ENCODE measurements at regions not wholly inside any gene's neighbourhood (a gene's known extent, or its start where the extent isn't known, plus 50 kb on each side); places are given as distances from the start of the nearest gene placed in this dataset.

DNA sequence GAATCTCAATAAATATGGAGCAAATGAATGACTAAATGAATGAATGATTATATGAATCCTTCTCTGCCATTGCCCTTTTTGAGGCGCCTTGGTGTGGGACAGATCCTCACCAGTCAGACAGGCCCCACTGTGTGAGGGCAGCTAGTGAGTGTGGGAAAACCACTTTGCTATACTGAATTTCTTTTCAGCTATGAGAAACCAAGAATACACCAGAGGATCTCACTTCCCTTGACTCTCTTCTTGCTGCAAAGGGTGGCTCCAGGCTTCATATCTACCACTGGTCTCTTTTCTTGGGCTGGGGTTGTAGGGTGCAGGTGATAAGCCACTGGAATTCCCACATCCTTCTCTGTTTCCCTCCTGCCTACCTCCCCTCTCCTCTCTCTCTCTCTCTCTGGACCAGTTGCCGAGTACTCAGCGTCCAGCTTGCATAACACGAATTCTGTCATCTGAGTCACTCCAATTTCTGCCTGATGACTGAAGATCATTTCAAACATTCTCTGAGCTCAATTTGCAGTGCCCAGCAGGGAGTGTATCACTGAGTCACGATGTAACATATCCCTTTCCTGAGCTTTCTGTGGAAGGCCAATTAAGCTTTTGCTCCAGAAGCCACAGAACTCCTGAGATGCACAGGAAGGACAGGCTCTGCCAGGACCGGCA, 304.3 kb upstream of the NCAM1 start:
- WGBS, 2 donors (ENCODE audit: low coverage in 1 of 2): 59 to 79% methylated on average over 5 to 6 of the region's 6 CpGs
- no peaks in the 10 kb centered on the region for H3K27me3 ChIP-seq
- no peaks in the 10 kb centered on the region for H3K9me3 ChIP-seq
- no peak overlapping the region for H3K27ac ChIP-seq
- intact Hi-C loops (cut with DNase I; ENCODE audit: low total_unique reads) (no loop called here), in situ Hi-C loops (cut with MboI; ENCODE audit: low pct_ligation_motif_present in 1 of 4, low pct_unique_long_range_greater_than_20kb in 1 of 4, low sequenced_read_pairs in 3 of 4) (no loop called here)
- no peaks in the 10 kb centered on the region for H3K4me1 ChIP-seq
- no peak for DNase-seq
- TF ChIP-seq POLR2A (IDR thresholded peaks at IDR 0.05) (no peak), POLR2AphosphoS5 (IDR thresholded peaks at IDR 0.05) (no peak), EP300 (IDR thresholded peaks at IDR 0.05; ENCODE audit: low read depth) (no peak)
- TF ChIP-seq, protein P1, sequence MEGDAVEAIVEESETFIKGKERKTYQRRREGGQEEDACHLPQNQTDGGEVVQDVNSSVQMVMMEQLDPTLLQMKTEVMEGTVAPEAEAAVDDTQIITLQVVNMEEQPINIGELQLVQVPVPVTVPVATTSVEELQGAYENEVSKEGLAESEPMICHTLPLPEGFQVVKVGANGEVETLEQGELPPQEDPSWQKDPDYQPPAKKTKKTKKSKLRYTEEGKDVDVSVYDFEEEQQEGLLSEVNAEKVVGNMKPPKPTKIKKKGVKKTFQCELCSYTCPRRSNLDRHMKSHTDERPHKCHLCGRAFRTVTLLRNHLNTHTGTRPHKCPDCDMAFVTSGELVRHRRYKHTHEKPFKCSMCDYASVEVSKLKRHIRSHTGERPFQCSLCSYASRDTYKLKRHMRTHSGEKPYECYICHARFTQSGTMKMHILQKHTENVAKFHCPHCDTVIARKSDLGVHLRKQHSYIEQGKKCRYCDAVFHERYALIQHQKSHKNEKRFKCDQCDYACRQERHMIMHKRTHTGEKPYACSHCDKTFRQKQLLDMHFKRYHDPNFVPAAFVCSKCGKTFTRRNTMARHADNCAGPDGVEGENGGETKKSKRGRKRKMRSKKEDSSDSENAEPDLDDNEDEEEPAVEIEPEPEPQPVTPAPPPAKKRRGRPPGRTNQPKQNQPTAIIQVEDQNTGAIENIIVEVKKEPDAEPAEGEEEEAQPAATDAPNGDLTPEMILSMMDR (IDR thresholded peaks at IDR 0.05): no peak
- no peaks in the 10 kb centered on the region for H3K36me3 ChIP-seq
- H3K4me3 ChIP-seq: no peak overlapping the region

DNA sequence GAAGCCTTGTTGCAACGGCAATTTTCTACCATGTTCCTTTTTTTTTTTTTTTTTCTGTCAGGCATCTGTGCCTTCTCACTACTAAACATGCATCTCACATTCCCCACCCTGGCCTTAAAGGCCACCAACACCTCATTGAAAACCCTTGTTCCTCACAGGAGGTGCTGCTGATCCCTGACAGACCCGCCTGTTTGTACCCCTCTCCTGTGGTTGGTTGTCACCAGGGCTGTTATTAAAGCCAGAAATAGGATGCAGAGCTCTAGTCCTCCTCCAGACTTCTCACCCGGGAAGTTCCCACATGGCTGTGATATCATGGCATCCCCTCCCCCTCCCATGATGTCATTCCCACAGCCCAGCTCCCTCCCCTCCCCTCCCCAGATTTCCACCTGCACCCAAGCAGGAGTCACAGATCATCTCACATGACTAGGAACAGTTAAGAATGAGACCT, 302.8 kb upstream of the NCAM1 start:
- intact Hi-C loops (cut with DNase I; ENCODE audit: low total_unique reads): no loop called here
- Histone ChIP-seq H3K27me3 (no peaks in the 10 kb centered on the region), H3K4me1 (no peaks in the 10 kb centered on the region), H3K27ac (no peak overlapping the region), H3K9me3 (no peaks in the 10 kb centered on the region), H3K4me3 (no peak overlapping the region), H3K36me3 (no peaks in the 10 kb centered on the region)
- in situ Hi-C loops (cut with MboI; ENCODE audit: low pct_ligation_motif_present in 1 of 4, low pct_unique_long_range_greater_than_20kb in 1 of 4, low sequenced_read_pairs in 3 of 4): no loop called here
- TF ChIP-seq POLR2A (IDR thresholded peaks at IDR 0.05): no peak
- TF ChIP-seq EP300 (IDR thresholded peaks at IDR 0.05; ENCODE audit: low read depth): no peak
- TF ChIP-seq, protein P1 (IDR thresholded peaks at IDR 0.05): no peak
- no peak for TF ChIP-seq POLR2AphosphoS5 (IDR thresholded peaks at IDR 0.05)
- DNase-seq: no peak
- WGBS, 2 donors (ENCODE audit: low coverage in 1 of 2): 57 to 67% methylated on average over 1 to 3 of the region's 3 CpGs

DNA sequence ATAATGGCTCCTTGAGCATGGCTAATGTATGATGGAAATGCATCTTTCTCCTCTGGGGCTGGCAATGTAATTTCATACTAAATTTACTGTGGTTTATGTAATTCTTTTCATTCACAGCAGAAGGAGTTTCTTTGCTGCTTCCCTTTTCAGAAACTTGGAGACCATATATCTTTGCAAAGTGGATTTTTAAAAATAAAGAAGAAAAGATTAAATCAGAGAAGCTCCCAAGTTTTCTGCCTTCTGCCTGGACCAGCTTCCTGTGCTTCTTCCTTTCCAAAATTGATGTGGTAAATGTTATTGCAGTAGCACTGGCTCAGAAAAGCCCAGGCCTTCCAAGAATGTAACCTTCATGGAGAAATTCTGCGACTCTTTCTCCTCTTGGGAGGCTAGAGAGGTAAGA, 300.1 kb upstream of the NCAM1 start:
- no peaks in the 10 kb centered on the region for H3K4me1 ChIP-seq
- in situ Hi-C loops (cut with MboI; ENCODE audit: low pct_ligation_motif_present in 1 of 4, low pct_unique_long_range_greater_than_20kb in 1 of 4, low sequenced_read_pairs in 3 of 4) (no loop called here), intact Hi-C loops (cut with DNase I; ENCODE audit: low total_unique reads) (no loop called here)
- H3K36me3 ChIP-seq: no peaks in the 10 kb centered on the region
- 63 to 79% methylated on average over 1 of the region's 1 CpG for WGBS, 2 donors (ENCODE audit: low coverage in 1 of 2)
- H3K27me3 ChIP-seq: no peaks in the 10 kb centered on the region
- no peak for DNase-seq
- H3K4me3 ChIP-seq: no peak overlapping the region
- no peak for TF ChIP-seq POLR2A (IDR thresholded peaks at IDR 0.05)
- TF ChIP-seq EP300 (IDR thresholded peaks at IDR 0.05; ENCODE audit: low read depth): no peak
- TF ChIP-seq, protein P1 (IDR thresholded peaks at IDR 0.05): no peak
- no peak for TF ChIP-seq POLR2AphosphoS5 (IDR thresholded peaks at IDR 0.05)
- no peaks in the 10 kb centered on the region for H3K9me3 ChIP-seq
- no peak overlapping the region for H3K27ac ChIP-seq

DNA sequence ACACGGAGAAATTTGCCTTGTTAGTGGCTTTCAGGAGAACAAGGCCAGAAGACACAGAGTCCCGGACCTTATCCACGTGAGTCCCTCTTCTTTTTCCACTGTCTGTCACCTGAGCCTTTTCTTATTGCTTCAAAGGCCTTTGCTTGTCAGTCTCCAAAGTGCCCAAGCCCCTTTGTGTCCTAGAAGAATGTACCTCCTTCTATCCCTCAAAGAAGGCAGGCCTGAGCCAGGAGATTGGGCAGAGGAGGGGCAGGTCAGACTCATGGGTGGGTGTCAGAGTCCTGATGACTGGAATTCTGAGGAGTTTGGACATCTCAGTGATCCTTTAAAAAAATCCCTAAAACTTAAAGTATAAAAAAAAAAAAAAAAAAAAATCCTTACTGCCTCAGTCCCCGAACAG, 299.6 kb upstream of the NCAM1 start:
- intact Hi-C loops (cut with DNase I; ENCODE audit: low total_unique reads) (no loop called here), in situ Hi-C loops (cut with MboI; ENCODE audit: low pct_ligation_motif_present in 1 of 4, low pct_unique_long_range_greater_than_20kb in 1 of 4, low sequenced_read_pairs in 3 of 4) (no loop called here)
- whole genome bisulfite sequencing, 2 donors (ENCODE audit: low coverage in 1 of 2): 80 to 81% methylated on average over 4 of the region's 4 CpGs

More for the DNA sequence above, 299.6 kb upstream of the NCAM1 start:
- Histone ChIP-seq H3K4me3 (no peak overlapping the region), H3K36me3 (no peaks in the 10 kb centered on the region), H3K9me3 (no peaks in the 10 kb centered on the region), H3K27ac (no peak overlapping the region), H3K4me1 (no peaks in the 10 kb centered on the region), H3K27me3 (no peaks in the 10 kb centered on the region)
- TF ChIP-seq POLR2AphosphoS5 (IDR thresholded peaks at IDR 0.05) (no peak), EP300 (IDR thresholded peaks at IDR 0.05; ENCODE audit: low read depth) (no peak), POLR2A (IDR thresholded peaks at IDR 0.05) (no peak)
- TF ChIP-seq, protein P1 (IDR thresholded peaks at IDR 0.05): no peak
- DNase-seq: no peak

All from transverse colon (tissue), 4 donors.